HG02884 (cell line): ENCODE measurements at regions not wholly inside any gene's neighbourhood (a gene's known extent, or its start where the extent isn't known, plus 50 kb on each side); places are given as distances from the start of the nearest gene placed in this dataset.
"Not testable (repeated sequence)": the region's sequence is repeated elsewhere in the genome, so short reads cannot be mapped to it uniquely, and the experiment has no call there.

Experiments used
- ATAC-seq: cut with Tn5 transposase; IDR thresholded peaks from one replicate; pipeline ENCODE4 v1.9.1; 2021; ENCODE audit warnings: mild to moderate bottlenecking, moderate library complexity; ENCODE audit not compliant: unreplicated experiment

DNA sequence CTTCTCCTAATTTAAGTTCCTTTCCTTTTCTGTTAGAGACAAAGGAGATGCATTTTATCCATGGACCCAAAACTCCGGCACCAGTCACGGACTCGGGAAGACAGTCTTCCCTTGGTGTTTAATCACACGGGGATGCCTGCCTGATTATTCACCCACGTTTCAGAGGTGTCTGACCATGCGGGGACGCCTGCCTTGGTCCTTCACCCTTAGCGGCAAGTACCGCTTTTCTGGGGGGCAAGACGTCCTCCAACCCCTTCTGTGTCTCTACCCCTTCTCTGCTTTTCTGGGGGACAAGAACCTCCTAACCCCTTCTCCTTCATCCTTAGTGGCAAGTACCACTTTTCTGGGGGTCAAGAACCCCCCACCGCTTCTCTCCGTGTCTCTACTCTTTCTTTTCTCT lies 816.9 kb upstream of the VRK2 start:
- not testable (repeated sequence) for ATAC-seq

DNA sequence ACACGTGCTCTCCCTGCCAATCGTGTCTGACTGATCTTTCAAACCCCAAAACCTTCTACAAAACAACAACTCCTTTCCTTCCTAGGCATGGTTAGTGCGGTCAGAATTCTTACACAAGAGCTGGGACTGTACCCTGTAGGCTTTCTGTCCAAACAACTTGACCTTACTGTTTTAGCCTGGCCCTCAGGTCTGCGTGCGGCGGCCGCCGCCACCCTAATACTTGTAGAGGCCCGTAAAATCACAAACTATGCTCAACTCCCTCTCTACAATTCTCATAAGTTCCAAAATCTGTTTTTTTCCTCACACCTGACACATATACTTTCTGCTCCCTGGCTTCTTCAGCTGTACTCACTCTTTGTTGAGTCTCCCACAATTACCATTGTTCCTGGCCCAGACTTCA lies 814.3 kb upstream of the VRK2 start:
- ATAC-seq: not testable (repeated sequence)

DNA sequence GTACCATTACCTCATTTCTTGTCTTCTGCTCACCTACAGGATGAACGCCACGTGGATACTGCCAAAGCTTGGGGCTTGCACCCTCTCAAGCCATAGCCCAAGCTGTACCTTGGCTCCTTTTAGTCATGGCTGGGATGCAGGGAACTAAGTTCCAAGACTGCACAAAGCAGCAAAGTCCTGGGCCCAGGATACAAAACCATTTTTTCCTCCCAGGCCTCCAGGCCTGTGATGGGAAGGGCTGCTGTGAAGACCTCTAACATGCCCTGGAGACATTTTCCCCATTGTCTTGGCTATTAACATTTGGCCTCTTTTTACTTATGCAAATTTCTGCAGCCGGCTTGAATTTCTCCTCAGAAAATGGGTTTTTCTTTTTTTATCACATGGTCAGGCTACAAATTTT lies 795.1 kb upstream of the VRK2 start:
- not testable (repeated sequence) for ATAC-seq

DNA sequence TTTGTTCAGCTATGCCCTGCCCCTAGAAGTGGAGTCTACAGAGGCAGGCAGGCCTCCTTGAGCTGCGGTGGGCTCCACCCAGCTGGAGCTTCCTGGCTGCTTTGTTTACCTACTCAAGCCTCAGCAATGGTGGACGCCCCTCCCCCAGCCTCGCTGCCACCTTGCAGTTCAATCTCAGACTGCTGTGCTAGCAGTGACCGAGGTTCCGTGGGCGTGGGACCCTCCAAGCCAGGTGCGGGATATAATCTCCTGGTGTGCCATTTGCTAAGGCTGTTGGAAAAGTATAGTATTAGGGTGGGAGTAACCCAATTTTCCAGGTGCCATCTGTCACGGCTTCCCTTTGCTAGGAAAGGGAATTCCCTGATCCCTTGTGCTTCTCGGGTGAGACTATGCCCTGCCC lies 770.2 kb upstream of the VRK2 start:
- not testable (repeated sequence) for ATAC-seq

DNA sequence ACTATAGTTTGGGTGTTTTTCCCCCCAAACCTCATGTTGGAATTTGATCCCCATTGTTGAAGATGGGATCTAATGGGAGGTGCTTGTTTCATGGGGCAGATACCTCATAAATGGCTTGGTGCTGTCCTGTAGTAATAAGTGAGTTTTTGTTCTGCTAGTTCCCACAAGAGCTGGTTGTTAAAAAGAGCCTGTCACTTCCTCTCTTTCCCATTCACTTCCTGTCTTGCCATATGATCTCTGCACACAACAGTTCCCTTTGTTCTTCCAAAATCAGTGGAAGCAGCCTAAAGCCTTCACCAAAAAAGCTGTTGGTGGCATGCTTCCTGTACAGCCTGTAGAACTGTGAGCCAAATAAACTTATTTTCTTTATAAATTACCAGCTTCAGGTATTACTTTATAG lies 768.2 kb upstream of the VRK2 start:
- no peak for ATAC-seq

DNA sequence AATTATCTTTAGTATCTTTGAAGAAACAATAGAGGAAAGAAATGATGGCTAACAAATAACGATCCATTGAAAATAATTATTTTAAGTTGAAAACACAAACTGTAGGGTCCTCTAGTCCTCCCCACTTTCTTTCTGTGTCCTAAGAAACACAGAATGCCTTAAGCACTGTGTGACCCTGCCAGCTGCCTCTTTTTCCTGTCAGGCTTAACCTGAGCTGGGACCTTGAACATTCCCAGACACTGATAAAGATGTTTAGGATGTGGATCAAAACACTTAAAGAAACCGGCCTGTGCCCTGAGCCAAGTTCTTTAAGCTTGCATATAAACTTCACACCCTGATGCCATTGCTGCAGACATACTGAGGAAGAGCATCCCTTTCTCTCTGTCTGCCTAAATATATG lies 755.4 kb upstream of the VRK2 start:
- no peak for ATAC-seq

DNA sequence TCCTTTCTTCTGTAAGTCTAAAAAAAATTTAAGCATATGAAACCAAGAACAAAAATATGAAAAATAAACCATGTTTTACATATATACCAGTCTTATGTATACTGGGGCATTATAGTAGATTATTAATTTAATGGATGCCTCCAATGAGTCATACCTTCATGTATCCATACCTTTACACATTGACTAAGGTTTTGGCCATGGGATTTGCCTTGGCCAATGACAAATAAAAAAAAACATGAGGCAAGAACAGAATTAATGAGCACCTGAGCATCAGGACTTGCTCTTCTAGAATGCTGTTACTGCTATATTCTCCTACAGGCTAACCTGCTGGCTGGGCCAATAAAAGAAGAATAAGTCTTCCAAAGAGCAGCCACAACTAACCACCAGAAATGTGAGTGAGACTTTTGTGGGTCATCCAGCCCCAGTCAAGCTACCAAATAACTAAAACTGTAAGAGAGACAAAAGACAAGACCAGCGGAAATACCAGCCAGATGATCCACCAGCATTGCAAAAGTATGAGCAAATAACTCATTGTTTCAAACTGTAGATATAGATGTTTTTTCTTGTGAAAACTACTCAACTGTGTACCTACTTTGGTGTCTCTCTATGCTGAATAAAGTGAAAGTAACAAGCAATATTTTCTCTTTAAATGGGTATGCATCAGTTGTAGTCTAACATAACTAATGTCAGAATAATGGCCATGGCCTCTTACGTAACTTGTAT lies 749.6 kb upstream of the VRK2 start:
- no peak for ATAC-seq

DNA sequence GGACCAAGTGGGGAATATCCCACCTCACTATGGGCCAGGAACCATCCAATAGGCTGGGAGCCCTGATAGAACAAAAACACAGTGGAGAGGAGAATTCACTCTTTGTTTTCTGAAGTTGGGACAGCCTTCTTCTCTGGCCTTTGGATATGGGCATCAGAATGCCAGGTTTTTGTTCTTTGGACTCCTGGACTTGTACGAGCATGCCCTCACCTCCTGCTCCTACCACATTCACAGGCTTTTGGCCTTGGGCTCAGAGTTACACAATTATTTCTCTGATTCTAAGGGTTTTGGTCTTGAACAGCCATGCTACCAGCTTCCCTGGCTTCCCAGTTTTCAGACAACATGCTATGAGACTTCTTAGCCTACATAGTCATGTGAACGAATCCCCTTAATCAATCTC lies 732.9 kb upstream of the VRK2 start:
- ATAC-seq: no peak

DNA sequence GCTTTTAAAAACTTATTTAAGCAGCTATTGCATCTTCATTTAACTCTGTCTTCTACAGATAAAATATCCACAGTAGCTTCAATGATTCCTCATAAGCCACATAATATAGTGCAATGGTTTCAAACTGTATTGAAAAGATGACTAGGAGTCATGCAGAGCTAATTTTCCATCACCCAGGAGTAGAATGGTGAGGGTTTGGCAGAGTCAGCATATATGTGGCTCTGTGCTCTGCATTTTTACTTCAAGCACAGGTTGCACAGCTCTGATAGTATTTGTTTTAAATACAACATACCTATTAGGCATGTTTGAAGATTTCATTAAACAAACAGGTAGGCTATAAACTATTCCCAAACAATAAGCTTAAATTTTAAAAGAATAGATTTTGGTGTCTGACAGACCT lies 731.9 kb upstream of the VRK2 start:
- no peak for ATAC-seq

DNA sequence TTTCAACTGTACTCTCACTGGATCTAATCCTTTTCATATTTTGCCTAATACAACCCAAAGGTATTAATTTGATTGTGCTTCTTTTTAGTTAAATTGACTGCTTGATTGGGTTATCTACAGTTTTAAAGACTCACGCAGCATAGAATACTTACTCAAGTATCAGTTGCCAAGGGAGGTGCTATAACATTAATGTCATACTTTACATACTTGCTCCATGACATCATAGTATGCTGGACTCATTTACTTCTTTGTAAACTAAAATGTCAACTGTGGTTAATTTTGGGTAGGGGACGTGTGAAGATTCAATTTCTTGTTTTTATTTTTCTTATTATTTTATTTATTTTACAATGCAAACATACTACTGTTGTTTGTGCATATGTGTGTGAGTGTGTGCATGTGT lies 716.2 kb upstream of the VRK2 start:
- no peak for ATAC-seq

DNA sequence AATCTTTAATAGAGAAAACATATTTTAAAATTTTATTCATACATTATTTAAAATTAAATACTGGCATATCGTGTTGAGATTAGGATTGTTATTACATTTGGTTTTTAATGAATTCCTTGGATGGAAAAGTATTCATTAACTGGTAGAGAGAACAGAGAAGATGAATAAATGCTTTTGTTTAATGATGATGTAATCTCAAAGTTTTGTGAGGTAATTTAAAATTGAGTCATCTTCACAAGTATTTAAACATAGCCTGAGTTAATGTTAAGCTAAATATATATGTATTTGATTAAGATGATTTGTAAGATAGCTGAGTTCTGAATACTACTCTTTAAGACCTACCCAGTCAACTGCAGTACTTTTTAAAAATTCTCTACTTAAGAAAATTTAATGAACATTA lies 713.4 kb upstream of the VRK2 start:
- ATAC-seq: no peak

DNA sequence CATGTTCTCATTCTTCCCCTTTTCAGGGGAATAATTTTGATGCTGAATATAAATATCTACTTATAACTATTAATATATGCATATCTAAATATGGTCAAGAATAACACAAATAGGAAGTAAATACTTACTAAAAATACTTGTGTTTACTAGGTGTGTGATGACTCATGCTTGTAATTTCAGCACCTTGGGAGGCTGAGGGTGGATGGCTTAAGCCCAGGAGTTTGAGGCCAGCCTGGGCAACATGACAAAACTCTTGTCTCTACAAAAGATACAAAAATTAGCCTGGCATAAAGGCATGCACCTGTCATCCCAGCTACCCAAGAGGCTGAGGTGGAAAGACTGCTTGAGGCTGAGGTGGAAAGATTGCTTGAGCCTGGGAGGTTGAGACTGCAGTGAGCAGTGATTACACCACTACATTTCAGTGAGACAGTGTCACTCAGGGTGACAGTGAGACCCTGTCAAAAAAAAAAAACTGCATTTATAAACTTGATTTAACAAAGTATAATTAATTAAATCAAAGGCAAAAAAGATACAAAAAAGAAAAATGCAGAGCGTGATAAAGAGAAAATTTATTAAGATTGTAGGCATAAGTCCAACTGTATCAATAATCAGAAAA lies 703.1 kb upstream of the VRK2 start:
- no peak for ATAC-seq

DNA sequence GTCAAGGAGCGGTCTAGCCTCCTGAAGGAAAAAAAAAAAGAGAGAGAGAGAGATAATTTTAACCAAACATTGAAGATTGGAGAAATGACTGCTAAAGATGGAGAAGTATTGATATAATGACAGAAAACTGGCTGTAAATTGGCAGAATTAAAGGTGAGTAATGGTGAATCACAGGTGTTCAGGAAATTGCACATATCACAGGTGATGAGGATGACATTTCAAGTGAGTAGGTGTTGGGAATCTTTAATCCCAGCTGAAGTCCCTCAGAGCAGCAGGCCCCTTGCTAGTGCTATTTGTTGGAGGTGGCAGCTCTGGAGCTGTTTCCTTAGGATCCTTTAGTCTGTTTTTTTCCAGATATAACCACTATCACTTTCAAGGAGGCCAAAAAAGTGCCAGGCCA lies 678.4 kb upstream of the VRK2 start:
- ATAC-seq: no peak

DNA sequence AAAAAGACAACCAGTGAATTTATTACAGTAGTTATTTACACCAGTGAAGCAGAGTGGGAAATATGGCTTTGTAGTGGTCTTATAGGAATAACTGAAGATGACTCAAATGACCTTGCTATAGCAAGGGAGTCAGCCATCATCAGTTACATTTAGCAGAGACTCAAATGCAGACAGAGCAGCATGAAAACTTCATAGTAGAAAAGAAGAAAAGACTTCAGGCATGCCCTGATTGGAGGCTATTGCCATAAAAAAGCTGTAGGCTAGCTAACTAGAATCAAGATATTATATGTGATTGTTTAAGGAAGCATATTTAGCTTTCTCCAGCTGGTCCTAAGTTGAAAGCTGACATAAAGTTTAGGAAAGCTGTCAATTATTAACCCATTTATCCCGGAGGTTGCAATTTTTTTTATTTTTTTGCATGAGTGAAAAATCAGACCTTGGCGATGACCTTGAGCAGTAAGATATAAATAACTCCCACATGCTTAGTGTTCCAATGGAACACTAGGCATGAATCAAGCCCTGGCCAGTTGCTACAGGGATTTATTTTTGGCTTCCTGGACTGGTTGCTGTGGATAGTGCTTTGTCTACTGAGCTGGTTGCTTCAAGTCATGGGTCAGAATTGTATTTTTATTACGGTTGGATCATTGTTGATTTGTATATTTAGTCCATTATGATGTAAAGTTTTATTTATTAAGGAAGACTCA lies 675.6 kb upstream of the VRK2 start:
- no peak for ATAC-seq

DNA sequence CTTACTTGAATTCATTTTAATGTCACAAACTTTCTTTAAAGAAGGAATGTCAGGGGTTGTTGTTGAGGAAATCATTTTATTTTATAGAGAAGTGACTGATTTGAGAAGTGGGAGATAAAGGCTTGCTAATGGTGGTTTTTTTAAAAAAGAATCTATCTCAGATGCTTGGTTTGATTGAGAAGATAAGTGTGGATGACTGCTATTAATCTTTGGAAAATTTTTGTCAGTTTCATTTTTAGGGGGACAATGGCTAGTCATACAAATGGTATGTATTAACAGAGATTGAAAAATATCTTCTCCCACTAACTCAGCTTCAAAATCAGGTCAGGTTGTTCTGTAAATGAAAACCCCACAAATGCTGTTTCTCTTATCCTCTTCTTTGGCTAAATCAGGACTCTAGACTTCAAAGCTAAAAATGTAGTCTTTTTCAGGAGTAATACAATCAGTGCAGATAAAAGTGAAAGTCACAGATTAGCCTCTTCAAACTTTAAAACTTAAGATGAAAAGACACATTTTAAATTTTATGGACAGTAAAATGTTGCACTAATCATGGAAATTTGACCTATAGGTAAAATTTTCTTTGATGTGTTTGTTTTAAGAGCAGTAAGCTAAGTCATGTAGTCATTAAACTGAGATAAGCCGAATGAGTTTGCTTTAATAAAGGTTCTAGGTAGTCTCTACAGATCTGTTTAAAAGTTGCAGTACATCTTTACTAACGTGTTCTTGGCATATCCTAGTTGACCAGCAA lies 674.2 kb upstream of the VRK2 start:
- ATAC-seq: no peak

DNA sequence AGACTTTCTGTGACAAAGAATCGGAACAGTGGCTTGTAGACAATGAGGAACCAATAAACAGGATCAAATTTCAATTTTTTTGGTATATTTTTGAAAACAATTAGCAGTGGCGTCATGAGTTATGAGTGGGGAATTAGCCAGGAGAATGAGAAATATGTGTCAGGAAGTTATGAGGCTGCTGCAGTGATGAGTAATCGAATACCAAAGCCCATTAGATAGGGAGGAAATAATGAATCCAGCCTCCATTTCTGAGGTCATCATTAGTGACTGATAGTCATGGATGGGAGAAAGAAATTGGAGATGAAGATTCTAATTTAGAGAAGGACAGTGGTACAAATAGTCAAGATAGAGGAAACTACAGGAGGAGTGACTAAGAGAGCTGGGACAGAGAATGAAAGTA lies 673.1 kb upstream of the VRK2 start:
- no peak for ATAC-seq

DNA sequence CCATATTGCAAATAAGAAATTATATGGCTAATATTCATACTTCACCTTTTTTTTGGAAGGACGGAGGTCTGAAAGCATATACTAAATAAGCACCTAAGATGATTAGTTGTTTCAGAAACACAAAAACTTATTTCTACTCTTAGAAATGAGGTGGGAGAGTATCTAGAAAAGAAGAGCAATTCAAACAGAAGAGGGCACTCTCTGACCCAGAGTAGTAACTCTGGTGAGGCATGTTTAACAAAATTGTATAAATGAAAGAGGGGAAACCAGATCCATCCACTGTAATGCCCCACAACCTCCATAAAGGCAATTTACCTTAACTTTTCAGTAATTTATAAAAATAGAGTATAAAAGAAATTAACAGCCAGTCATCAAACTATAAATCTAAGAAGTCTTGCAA lies 669.6 kb upstream of the VRK2 start:
- ATAC-seq: no peak

DNA sequence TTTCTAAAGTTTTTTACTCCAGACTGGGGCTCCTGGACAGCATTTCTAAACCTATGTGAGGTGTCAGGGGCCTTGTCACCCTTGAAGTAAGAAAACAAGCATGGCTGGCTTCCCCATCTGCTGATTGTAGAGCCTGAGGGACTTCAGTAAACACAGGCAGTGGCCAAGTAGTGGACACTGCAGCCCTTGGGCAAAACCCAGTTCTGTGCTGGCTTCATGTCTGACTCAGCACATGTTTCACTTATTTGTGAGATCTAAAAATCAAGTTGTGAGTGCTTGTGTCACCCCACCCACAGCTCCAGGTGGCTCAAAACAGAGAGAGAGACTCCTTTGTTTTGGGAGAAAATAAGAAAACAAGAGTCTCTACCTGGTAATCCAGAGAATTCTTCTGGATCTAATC lies 660.3 kb upstream of the VRK2 start:
- ATAC-seq: no peak

DNA sequence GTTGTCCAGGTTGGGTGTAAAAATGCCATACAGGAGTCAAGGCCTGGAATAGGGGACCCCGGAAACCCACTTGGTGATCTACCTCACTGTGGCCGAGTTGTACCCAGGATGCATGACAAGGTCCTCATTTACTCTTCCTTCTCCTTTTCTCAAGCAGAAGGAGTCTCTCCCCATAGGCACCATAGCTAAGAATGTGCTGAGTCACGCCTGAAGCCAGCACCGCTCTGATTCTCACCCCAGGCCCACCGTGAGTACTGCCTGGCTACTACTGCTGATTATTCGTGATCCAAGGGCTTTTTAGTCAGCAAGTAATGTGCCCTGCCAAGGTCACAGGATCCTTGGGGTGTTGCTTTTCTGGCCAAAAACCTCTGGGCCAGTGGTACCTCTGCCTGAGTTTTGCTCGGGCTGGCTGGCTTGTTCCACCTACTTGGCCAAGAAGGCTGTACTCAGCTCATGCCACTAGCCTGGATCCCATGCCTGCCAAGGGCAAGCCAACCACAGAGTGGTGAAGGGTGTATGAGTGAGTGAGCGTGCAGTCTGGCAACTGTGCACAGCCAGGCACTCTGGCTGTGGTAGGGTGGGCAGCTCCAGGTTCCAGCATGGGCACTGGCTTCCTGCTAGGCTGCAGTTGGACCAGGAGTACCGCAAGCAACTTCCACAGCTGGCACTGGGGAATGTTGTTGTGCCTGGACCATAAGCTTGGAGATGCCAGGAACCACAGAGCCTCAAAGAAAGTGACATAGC lies 650.1 kb upstream of the VRK2 start:
- ATAC-seq: no peak

DNA sequence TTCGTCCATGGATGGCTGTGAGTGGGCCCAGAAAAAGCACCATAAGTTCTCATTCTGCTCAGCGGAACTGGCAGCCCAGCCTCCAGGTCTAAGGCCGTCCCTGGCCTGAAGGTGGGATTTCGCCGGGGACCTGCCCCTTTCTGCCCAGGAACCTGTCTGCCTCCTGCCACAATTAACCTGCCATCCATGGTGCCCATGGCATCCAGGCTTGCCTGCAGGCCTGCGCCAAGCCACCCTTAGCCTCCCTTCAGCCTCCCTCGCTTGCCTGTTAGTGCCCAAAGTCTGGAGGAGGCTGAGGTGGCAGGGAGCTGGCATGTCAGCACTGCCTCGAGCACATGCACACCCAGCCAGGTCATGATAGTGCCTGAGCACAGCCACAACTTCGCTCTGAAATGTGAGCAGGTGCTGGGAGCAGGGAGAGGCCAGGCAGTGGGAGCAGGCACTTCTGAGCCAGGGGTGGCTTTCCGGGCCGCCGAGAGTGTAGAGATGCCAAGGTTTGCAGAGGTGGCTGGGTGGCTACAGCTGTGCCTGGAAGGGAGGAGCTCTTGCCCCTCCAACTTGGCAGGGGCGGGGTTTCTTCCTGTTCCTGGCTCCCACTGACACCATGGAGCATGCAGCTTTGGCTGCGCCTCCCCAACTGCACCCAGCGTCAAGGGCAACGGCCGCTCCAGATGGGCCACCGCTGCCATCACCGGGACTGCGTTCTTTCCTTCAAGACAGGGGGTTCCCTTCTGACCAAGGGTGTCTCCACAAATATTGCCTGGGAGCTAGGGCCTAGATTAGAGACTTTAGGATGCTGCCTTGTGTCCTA lies 648.9 kb upstream of the VRK2 start:
- ATAC-seq: no peak
